ENCODE measurements at regions not wholly inside any gene's neighbourhood (a gene's known extent, or its start where the extent isn't known, plus 50 kb on each side); places are given as distances from the start of the nearest gene placed in this dataset.

DNA sequence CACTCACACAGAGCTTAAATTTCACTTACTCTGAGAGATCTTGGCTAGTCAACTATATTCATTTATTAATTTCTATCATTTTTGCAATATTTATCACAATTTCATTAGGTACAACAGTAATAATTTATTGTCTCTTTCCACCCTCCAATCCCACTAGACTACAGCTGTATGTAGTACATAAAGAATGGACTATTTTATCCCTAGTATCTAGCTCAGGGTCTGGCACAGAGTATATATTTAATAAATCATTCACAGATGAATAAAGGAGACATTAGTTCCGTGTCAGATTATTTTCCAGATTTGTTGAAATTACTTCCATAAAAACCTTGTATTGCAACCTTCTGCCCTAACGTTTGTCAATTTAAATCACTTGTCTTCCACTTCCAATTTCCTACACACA lies 1781.1 kb upstream of the SEL1L start:
- TF ChIP-seq, protein P1, sequence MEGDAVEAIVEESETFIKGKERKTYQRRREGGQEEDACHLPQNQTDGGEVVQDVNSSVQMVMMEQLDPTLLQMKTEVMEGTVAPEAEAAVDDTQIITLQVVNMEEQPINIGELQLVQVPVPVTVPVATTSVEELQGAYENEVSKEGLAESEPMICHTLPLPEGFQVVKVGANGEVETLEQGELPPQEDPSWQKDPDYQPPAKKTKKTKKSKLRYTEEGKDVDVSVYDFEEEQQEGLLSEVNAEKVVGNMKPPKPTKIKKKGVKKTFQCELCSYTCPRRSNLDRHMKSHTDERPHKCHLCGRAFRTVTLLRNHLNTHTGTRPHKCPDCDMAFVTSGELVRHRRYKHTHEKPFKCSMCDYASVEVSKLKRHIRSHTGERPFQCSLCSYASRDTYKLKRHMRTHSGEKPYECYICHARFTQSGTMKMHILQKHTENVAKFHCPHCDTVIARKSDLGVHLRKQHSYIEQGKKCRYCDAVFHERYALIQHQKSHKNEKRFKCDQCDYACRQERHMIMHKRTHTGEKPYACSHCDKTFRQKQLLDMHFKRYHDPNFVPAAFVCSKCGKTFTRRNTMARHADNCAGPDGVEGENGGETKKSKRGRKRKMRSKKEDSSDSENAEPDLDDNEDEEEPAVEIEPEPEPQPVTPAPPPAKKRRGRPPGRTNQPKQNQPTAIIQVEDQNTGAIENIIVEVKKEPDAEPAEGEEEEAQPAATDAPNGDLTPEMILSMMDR (IDR thresholded peaks at IDR 0.05) = no peak
- no peak for TF ChIP-seq POLR2A (IDR thresholded peaks at IDR 0.05)
